ENCODE measurements at regions not wholly inside any gene's neighbourhood (a gene's known extent, or its start where the extent isn't known, plus 50 kb on each side); places are given as distances from the start of the nearest gene placed in this dataset.
"Not testable (repeated sequence)": the region's sequence is repeated elsewhere in the genome, so short reads cannot be mapped to it uniquely, and the experiment has no call there.

GRCh38 chr3:145294572-145294971, 866.4 kb downstream of the PLOD2 start:
- no peak for TF ChIP-seq POLR2A (IDR thresholded peaks at IDR 0.05)
- TF ChIP-seq CTCF (IDR thresholded peaks at IDR 0.05), result no peak
- no peak for TF ChIP-seq POLR2AphosphoS5 (IDR thresholded peaks at IDR 0.05; ENCODE audit: insufficient read depth in 1 of 2, low read depth in 1 of 2)
- no peaks in the 10 kb centered on the region for H3K27me3 ChIP-seq
- intact Hi-C loops (cut with DNase I), result no loop called here
- no peak overlapping the region for H3K27ac ChIP-seq
- no peaks in the 10 kb centered on the region for H3K36me3 ChIP-seq
- no peaks in the 10 kb centered on the region for H3K9me3 ChIP-seq
- H3K4me3 ChIP-seq, result no peak overlapping the region
- no peaks in the 10 kb centered on the region for H3K4me1 ChIP-seq
- no peak for DNase-seq (ENCODE audit: extremely low spot score in 2 of 2)

GRCh38 chr3:145307272-145307671, 853.7 kb downstream of the PLOD2 start:
- no peak overlapping the region for H3K4me3 ChIP-seq
- no peaks in the 10 kb centered on the region for H3K27me3 ChIP-seq
- TF ChIP-seq POLR2A (IDR thresholded peaks at IDR 0.05) (no peak), CTCF (IDR thresholded peaks at IDR 0.05) (no peak), POLR2AphosphoS5 (IDR thresholded peaks at IDR 0.05; ENCODE audit: insufficient read depth in 1 of 2, low read depth in 1 of 2) (no peak)
- H3K36me3 ChIP-seq, result no peaks in the 10 kb centered on the region
- DNase-seq (ENCODE audit: extremely low spot score in 2 of 2), result no peak
- intact Hi-C loops (cut with DNase I), result no loop called here
- no peaks in the 10 kb centered on the region for H3K4me1 ChIP-seq
- no peaks in the 10 kb centered on the region for H3K9me3 ChIP-seq
- no peak overlapping the region for H3K27ac ChIP-seq

- H3K27me3 ChIP-seq, result no peaks in the 10 kb centered on the region
- intact Hi-C loops (cut with DNase I), result no loop called here
- TF ChIP-seq POLR2A (IDR thresholded peaks at IDR 0.05) (no peak), CTCF (IDR thresholded peaks at IDR 0.05) (no peak), POLR2AphosphoS5 (IDR thresholded peaks at IDR 0.05; ENCODE audit: insufficient read depth in 1 of 2, low read depth in 1 of 2) (no peak)
- H3K9me3 ChIP-seq, result no peaks in the 10 kb centered on the region
- H3K36me3 ChIP-seq, result no peaks in the 10 kb centered on the region
- no peak overlapping the region for H3K4me3 ChIP-seq
- no peak overlapping the region for H3K27ac ChIP-seq
- DNase-seq (ENCODE audit: extremely low spot score in 2 of 2), result no peak
- H3K4me1 ChIP-seq, result no peaks in the 10 kb centered on the region
Observed at GRCh38 chr3:145313751-145314150, 847.2 kb downstream of the PLOD2 start.

- H3K4me1 ChIP-seq; H3K4me3 ChIP-seq; intact Hi-C loops (cut with DNase I); DNase-seq (ENCODE audit: extremely low spot score in 2 of 2); H3K27ac ChIP-seq; H3K9me3 ChIP-seq; H3K27me3 ChIP-seq; H3K36me3 ChIP-seq: not testable (repeated sequence)
Observed at GRCh38 chr3:145316253-145316652, 844.7 kb downstream of the PLOD2 start.

- Histone ChIP-seq H3K27me3 (no peaks in the 10 kb centered on the region), H3K9me3 (no peaks in the 10 kb centered on the region), H3K36me3 (no peaks in the 10 kb centered on the region), H3K27ac (no peak overlapping the region), H3K4me3 (no peak overlapping the region), H3K4me1 (no peaks in the 10 kb centered on the region)
- intact Hi-C loops (cut with DNase I), result no loop called here
- no peak for DNase-seq (ENCODE audit: extremely low spot score in 2 of 2)
- no peak for TF ChIP-seq POLR2A (IDR thresholded peaks at IDR 0.05)
- TF ChIP-seq CTCF (IDR thresholded peaks at IDR 0.05), result no peak
- TF ChIP-seq POLR2AphosphoS5 (IDR thresholded peaks at IDR 0.05; ENCODE audit: insufficient read depth in 1 of 2, low read depth in 1 of 2), result no peak
Observed at GRCh38 chr3:145326666-145327065, 834.3 kb downstream of the PLOD2 start.

- H3K4me1 ChIP-seq; intact Hi-C loops (cut with DNase I); H3K27ac ChIP-seq; H3K9me3 ChIP-seq; H3K4me3 ChIP-seq; H3K36me3 ChIP-seq; H3K27me3 ChIP-seq; DNase-seq (ENCODE audit: extremely low spot score in 2 of 2): not testable (repeated sequence)
Observed at GRCh38 chr3:145333427-145333826, 827.6 kb downstream of the PLOD2 start.
